ENCODE measurements at regions not wholly inside any gene's neighbourhood (a gene's known extent, or its start where the extent isn't known, plus 50 kb on each side); places are given as distances from the start of the nearest gene placed in this dataset.
"Not testable (repeated sequence)": the region's sequence is repeated elsewhere in the genome, so short reads cannot be mapped to it uniquely, and the experiment has no call there.

DNA sequence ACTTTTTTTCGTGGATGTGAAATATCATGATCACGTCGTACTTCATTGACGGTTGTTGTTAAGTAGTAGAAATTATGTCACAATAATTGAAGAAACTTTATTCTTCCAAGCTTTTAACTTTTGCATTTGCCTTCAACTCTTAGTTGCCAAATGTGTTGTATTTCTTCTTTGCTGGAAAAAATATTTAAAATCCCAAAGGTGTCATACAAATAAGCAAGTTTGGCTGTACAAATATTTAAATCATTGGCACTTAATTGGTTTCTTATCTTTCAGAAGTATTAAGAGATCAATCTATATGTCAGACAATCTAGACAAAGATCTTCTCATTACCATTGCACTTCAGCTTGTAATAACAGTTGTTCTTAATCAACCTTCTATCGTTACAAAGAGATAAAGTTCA lies 204.0 kb upstream of the HDAC4 start:
- no peak for DNase-seq (ENCODE audit: low read depth in 2 of 2)

DNA sequence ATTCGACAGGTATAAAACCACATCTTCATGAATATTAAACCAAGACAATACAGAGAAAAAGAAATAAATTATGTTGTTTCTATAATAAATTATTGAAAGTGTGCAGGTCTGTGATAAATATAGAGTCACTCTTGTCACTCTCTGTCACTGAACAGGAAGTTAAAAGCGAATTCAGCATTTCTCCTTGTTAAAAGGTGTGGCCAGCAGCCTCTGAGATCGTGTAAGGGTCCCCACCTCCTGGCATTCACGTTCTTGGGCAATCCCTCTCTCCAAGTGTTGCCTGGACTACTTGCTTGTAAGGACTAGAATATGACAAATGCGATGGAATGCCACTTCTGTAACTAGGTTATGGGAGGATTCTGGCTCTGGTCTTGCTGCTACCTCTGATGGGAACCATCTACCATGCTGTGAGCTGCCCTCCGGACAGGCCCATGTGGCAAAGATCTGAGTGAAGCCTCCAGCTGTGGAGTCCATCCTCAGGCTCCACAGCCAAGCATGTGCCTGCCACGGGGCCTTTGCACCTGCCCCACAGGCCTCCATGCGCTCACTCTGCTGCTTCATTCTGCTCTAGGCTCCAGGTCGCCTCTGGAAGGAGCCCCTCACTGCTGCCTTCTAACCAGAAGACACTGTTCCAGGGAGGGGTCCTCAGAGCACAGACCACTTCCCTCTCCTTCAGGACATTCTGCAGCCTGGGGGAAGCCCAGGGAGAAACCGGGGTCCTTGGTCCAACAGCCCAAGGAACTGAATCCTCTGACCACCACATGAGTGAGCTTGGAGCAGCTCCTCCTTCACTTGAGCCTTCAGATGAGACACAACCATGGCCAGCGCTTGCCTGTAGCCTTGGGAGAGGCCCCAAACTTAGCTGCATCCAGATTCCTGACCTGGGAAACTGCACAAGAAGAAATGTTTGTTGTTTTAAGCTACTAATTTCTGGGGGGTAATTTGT lies 202.9 kb upstream of the HDAC4 start:
- no peak for DNase-seq (ENCODE audit: low read depth in 2 of 2)

GRCh38 chr2:239602290-239603282 lies 201.8 kb upstream of the HDAC4 start:
- DNase-seq (ENCODE audit: low read depth in 2 of 2), result no peak

- no peak for DNase-seq (ENCODE audit: low read depth in 2 of 2)
Observed at GRCh38 chr2:239601880-239602279, 201.1 kb upstream of the HDAC4 start.

GRCh38 chr2:239601201-239601851 lies 200.5 kb upstream of the HDAC4 start:
- DNase-seq (ENCODE audit: low read depth in 2 of 2), result no peak

GRCh38 chr2:239600650-239601049 lies 199.8 kb upstream of the HDAC4 start:
- DNase-seq (ENCODE audit: low read depth in 2 of 2), result no peak

DNA sequence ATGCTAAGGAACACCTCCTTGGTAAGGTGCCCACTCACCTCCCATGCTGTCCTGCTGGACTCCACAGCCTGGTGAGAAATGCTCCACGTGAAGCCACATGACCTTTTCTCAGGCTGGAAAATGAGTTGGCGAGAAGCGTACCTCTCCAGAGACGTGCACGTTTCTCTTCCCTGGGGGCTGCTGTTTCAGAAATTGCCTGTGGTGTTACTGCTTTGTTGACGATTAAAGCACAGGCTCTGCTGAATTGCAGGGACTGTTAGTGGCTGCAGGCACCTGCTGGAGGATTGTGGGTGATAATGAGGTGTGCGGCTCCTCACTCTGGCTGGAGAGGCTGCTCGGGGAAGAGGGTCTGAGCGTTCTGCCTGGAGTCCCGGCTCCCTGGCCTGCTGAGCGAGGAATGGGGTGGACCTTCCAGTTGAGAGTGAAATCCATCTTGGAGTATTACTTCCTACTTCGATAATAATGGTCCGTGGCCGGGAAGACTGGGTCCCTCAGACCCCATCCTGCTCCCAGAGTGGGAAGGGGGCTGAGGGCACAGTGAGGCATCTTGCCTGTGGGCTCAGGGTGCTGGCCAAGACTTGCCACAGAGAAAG lies 199.3 kb upstream of the HDAC4 start:
- no peak for DNase-seq (ENCODE audit: low read depth in 2 of 2)

DNA sequence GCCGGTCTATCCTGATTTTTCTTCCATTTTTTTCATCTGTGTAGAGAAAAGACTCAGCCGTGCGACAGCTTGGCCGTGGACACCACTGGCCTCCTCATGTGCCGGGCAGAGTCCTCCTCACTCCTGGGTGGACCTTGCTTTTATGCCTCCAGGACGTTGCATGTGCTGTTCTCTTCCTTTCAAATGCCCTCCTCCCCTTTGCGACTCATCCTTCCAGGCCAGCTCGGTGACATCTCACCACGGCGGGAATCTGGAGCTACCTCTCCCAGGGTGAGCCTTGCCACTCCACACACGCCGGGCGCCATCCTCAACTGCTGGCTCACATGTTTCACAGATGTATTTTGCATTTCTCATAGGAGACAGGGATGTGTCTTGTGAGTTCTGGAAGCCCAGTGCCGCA lies 198.5 kb upstream of the HDAC4 start:
- DNase-seq (ENCODE audit: low read depth in 2 of 2), result no peak

- DNase-seq (ENCODE audit: low read depth in 2 of 2), result no peak
Observed at GRCh38 chr2:239598732-239599090, 197.9 kb upstream of the HDAC4 start.

DNA sequence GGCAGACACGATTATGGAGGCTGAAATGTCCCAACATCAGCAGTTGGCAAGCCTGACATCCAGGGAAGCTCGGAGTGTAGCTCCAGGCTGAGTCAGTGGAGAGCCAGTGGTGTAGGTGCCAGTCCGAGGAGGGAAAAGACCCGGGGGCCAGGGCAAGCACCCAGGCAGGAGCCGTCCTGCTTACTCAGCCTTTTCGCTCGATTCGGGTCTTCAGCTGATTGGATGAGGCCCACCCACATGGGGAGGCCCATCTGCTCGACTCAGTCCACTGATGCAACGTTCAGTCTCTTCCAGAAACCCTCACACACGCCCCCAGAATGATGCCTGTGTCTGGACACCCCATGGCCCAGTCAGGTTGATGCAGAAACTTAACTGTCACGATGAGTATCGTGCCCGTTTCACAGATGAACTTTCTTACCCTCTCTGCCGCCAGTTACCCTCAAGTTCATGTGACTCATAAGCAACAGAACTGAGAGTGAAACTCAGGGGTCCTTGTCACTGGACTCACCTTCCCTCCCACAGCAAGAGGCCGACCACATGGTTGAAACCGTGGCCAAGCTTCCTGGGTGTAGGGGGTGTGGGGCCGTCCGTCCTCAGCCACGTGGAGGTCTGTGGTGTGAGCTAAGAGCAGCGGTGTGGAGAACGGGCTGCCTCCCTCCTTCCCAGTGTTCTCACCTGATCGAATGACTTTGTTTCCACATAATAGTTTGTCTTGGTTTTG lies 197.4 kb upstream of the HDAC4 start:
- DNase-seq (ENCODE audit: low read depth in 2 of 2), result no peak

DNA sequence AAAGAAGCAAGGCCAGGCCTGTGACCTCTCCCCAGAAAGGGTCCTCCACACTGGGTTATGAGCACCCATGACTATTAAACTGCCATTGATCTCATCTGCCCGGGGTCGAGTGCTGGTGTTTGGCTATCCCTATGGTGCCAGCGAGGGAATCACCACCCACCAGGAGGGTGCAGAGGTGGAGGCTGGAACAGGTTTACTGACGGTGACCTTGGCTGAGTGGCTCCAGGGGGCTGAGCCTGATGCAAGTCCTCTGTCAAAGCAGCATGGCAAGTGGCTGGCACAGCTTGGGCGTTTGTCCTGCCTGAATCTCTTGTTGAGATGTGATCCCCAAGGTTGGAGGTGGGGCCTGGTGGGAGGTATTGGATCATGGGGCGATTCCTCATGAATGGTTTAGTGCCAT lies 196.4 kb upstream of the HDAC4 start:
- DNase-seq (ENCODE audit: low read depth in 2 of 2), result no peak

- no peak for DNase-seq (ENCODE audit: low read depth in 2 of 2)
Observed at GRCh38 chr2:239596792-239597191, 196.0 kb upstream of the HDAC4 start.

DNA sequence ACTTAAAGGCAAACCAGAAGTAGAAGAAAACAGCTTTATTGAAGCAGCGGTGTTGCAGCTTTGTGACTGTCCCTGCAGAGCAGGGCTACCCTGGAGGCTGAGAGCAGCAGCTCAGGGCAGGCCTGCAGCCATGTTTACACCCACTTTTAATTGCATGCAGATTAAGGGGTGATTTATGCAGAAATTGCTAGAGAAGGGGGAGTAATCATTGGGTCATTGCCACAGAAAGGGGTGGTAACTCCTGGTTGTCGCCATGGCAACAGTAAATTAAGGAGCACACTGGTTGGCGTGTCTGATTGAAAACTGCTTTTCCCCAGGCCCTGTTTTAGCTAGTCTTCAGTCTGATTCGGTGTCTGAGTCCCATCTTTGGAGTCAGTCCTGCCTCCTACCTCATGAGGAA lies 195.4 kb upstream of the HDAC4 start:
- DNase-seq (ENCODE audit: low read depth in 2 of 2), result no peak

DNA sequence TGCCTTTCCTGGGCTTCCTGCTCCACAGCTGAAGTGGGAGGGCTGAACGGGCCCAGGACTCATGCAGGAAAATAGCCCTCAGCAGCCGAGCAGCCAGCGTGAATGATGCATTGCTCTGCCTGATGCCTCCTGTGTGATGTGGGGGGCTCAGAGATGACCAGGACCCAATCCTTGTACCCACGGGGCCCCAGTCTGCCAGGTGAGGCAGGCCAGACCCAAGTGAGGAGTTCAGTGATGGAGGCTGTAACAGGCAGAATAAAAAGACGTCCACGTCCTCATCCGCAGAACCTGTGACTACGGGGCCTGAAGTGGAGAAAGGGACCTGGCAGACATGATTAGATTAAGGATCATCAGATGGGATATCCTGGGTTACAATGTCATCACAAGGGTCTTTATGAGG lies 194.9 kb upstream of the HDAC4 start:
- no peak for DNase-seq (ENCODE audit: low read depth in 2 of 2)

DNA sequence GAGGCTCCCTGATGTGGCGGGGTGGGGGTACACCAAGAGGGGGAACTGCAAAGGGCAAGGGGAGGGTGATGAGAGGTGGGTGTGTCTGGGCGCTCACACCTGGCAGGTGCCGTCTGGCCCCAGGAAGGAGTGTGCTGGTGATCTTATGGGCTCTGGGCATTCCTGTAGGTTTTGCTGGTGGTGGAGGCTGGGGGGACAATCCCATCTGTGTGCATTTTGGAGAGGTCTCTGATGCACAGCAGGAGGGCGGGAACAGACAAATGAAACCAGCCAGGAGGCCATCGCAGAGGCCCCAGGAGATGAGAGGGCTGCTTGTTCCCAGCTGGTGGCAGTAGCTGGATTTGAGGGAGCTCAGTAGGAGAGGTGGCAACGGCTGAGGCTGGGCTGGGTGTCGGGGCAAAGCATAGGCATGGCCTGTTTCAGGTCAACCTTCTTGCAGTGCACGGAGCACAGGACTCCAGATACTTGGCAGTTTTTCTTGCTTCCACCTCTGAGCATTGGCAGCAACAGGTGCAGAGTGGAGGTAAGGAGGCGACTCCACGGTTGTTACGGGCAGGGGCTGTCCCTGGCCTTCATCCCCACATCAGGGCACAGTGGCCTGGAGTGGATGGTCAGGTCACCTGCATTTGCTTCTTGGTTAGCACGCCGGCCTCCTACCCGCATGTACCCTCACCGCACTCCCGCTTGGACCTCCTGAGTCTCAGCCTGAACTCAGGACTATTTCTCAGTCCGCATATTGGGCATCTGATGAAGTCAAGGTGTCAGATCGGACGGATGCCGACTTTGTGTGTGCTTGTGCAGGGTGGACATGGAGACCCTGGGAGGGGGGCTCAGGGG lies 194.2 kb upstream of the HDAC4 start:
- DNase-seq (ENCODE audit: low read depth in 2 of 2), result no peak

DNA sequence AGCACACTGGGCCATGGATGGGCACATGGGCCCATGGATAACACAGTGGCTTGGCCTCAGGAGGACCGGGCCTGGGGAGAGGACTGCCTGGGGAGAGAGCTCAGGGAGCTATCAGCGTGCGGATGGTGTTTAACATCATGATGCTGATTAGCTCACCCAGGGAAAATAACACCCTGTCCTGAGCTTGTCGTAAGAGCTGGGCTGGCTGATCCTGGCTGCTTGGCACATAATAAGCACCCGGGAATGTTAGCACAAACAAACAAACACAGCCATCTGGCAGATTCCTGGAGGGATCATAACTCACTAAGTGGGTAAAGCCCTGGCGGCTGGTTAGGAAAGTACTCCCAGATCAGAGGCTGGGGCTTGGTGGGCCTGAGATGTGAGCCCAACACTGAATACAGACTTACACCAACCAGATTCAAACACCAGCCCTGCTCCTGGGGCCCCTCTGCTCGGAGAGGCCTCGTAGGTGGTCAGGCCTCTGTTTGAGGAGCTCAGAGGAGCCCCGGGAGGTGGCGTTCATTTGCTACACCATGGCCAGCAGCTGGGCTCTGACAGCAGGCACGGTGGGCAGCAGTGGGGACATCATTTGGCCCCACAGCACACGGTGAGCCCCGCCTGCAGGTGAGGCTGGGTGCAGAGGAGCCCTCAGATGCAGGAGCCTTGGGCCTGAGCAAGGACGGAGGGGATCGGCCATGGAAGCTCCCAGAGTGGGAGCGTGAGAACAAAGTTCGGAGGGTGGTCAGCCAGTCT lies 193.4 kb upstream of the HDAC4 start:
- DNase-seq (ENCODE audit: low read depth in 2 of 2), result no peak

DNA sequence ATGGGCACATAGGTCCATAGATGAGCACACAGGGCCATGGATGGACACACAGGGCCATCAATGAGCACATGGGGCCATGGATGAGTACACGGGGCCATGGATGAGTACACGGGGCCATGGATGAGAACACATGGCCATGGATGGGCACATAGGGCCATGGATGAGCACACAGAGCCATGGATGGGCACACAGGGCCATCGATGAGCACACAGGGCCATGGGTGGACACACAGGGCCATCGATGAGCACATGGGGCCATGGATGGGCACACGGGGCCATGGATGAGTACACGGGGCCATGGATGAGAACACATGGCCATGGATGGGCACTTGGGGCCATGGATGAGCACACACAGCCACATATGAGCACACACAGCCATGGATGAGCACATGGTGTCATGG lies 192.6 kb upstream of the HDAC4 start:
- DNase-seq (ENCODE audit: low read depth in 2 of 2), result no peak

DNA sequence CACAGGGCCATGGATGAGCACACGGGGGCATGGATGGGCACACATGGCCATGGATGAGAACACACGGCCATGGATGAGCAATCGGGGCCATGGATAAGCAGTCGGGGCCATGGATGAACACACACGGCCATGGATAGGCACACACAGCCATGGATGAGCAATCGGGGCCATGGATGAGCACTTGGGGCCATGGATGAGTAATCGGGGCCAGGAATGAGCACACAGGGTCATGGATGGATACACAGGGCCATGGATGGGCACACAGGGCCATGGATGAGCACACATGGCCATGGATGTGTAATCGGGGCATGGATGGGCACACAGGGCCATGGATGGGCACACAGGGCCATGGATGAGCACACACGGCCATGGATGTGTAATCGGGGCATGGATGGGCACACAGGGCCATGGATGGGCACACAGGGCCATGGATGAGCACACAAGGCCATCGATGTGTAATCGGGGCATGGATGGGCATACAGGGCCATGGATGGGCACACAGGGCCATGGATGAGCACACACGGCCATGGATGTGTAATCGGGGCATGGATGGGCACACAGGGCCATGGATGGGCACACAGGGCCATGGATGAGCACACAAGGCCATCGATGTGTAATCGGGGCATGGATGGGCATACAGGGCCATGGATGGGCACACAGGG lies 191.9 kb upstream of the HDAC4 start:
- not testable (repeated sequence) for DNase-seq (ENCODE audit: low read depth in 2 of 2)
